OCI-LY1 (cell line): ENCODE measurements at regions not wholly inside any gene's neighbourhood (a gene's known extent, or its start where the extent isn't known, plus 50 kb on each side); places are given as distances from the start of the nearest gene placed in this dataset.

Experiments
- H2AFZ ChIP-seq: fragments of 200-600 bp; sonication (generic), shearing (Covaris generic); 2 replicates; pipeline ENCODE4 v1.6.0; 2014; ENCODE audit warnings: antibody characterized with exemption, mild to moderate bottlenecking, low read length
- H3F3A ChIP-seq: fragments of 200-600 bp; sonication (generic), shearing (Covaris generic); 2 replicates; pipeline ENCODE4 v1.6.0; 2014; ENCODE audit warnings: mild to moderate bottlenecking, antibody characterized with exemption, low read length, moderate library complexity; ENCODE audit not compliant: insufficient read depth
- H3K27ac ChIP-seq: fragments of 200-600 bp; sonication (generic); 2 replicates; pipeline ENCODE4 v1.5.1; 2014; ENCODE audit warnings: low read length, mixed run types, mild to moderate bottlenecking, low read depth; ENCODE audit not compliant: poor library complexity, severe bottlenecking
- H3K27me3 ChIP-seq: fragments of 200-600 bp; sonication (generic); 2 replicates; pipeline ENCODE4 v1.6.0; 2014; ENCODE audit warnings: antibody characterized with exemption, mild to moderate bottlenecking, low read length, moderate library complexity; ENCODE audit not compliant: insufficient read depth
- H3K36me3 ChIP-seq: fragments of 200-600 bp; sonication (generic); 2 replicates; pipeline ENCODE4 v1.6.1; 2014; ENCODE audit warnings: mild to moderate bottlenecking, antibody characterized with exemption, low read length, moderate library complexity, mixed read lengths; ENCODE audit not compliant: insufficient read depth
- H3K4me1 ChIP-seq: fragments of 200-600 bp; sonication (generic); 2 replicates; pipeline ENCODE4 v1.5.1; 2014; ENCODE audit warnings: mild to moderate bottlenecking, low read length, moderate library complexity; ENCODE audit not compliant: insufficient read depth, severe bottlenecking
- H3K4me2 ChIP-seq: fragments of 200-600 bp; sonication (generic), shearing (Covaris generic); 2 replicates; pipeline ENCODE4 v1.6.1; 2014; ENCODE audit warnings: low read length
- H3K4me3 ChIP-seq: fragments of 200-600 bp; sonication (generic); 2 replicates; pipeline ENCODE4 v1.5.1; 2014; ENCODE audit warnings: low read length, low read depth, mild to moderate bottlenecking, mixed read lengths; ENCODE audit not compliant: poor library complexity, severe bottlenecking
- H3K79me2 ChIP-seq: fragments of 200-600 bp; shearing (Covaris generic); 2 replicates; pipeline ENCODE4 v1.6.1; 2016; ENCODE audit warnings: mixed run types, low read length, mixed read lengths; ENCODE audit not compliant: insufficient read depth
- H3K9ac ChIP-seq: fragments of 200-600 bp; sonication (generic), shearing (Covaris generic); 2 replicates; pipeline ENCODE4 v1.6.1; 2014; ENCODE audit warnings: mild to moderate bottlenecking, low read length, mixed read lengths
- H3K9me2 ChIP-seq: fragments of 200-600 bp; sonication (generic), shearing (Covaris generic); 2 replicates; pipeline ENCODE4 v1.6.1; 2014; ENCODE audit warnings: low read depth, mild to moderate bottlenecking, low read length, mixed read lengths
- H3K9me3 ChIP-seq: fragments of 200-600 bp; shearing (Covaris generic); 2 replicates; pipeline ENCODE4 v1.6.1; 2014; ENCODE audit warnings: low read length, mixed read lengths
- H4K20me1 ChIP-seq: fragments of 200-600 bp; sonication (generic), shearing (Covaris generic); 2 replicates; pipeline ENCODE4 v1.6.0; 2016; ENCODE audit warnings: mild to moderate bottlenecking, low read length; ENCODE audit not compliant: insufficient read depth
- CTCF ChIP-seq: fragments of 200-600 bp; sonication (generic), shearing (Covaris generic); IDR thresholded peaks from 2 replicates; pipeline ENCODE4 v1.5.1; 2017; ENCODE audit warnings: mild to moderate bottlenecking, antibody characterized with exemption, low read length, moderate library complexity, mixed read lengths
- EZH2 ChIP-seq: fragments of 200-600 bp; sonication (generic), shearing (Covaris generic); IDR thresholded peaks from 2 replicates; pipeline ENCODE4 v1.8.0; 2017; ENCODE audit warnings: borderline replicate concordance, mixed run types, mild to moderate bottlenecking, antibody characterized with exemption, low read length, moderate library complexity, mixed read lengths

DNA sequence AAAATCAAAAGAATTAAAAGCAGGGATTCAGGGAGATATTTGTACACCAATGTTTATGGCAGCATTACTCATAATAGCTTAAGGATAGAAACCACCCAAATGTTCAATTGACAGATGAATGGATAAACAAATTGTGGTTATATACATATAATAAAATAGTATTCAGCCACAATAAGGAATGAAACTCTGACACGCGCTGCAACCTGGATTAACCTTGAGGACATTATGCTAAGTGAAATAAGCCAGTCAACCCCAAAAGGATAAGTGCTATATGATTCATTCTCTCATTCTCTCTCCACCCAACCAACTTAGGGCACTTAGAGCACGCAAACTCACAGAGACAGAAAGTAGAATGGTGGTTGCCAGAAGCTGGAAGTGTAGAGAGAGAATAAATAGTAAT, 216.8 kb upstream of the SLC14A2 start:
- Histone ChIP-seq H3K4me3 (no peak overlapping the region), H3K4me2 (no peak overlapping the region), H3K9me2 (no peaks in the 10 kb centered on the region), H3K27ac (no peak overlapping the region), H3K36me3 (no peaks in the 10 kb centered on the region), H3K27me3 (no peaks in the 10 kb centered on the region), H3K4me1 (no peaks in the 10 kb centered on the region), H3F3A (no peaks in the 10 kb centered on the region), H3K9me3 (no peaks in the 10 kb centered on the region), H2AFZ (no peak overlapping the region), H3K9ac (no peak overlapping the region), H3K79me2 (no peaks in the 10 kb centered on the region), H4K20me1 (no peaks in the 10 kb centered on the region)
- no peak for TF ChIP-seq EZH2
- no peak for TF ChIP-seq CTCF

DNA sequence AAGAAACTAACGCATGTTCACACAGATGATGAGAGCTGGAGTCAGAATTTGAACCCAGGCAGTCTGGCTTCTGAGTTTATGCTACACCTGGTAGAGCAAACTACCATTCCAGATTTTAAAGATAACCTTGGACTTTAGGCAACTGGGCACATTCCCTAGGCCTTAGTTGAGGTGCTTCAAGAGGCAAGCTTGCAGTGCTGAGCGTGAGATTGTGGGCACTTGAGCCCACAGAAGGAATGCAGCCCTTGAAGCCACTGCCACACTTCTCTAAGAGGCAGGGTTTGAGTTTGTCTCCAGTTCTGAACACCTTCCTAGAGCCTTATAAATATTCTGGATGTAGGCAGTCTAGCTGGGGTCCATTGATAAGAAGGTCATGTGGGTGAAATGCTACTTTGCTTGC, 216.1 kb upstream of the SLC14A2 start:
- no peaks in the 10 kb centered on the region for H4K20me1 ChIP-seq
- H3K9me2 ChIP-seq, result no peaks in the 10 kb centered on the region
- no peaks in the 10 kb centered on the region for H3F3A ChIP-seq
- H3K27ac ChIP-seq, result no peak overlapping the region
- no peaks in the 10 kb centered on the region for H3K27me3 ChIP-seq
- H3K79me2 ChIP-seq, result no peaks in the 10 kb centered on the region
- H3K36me3 ChIP-seq, result no peaks in the 10 kb centered on the region
- no peak overlapping the region for H3K4me2 ChIP-seq
- TF ChIP-seq CTCF, result no peak
- no peak for TF ChIP-seq EZH2
- no peak overlapping the region for H3K9ac ChIP-seq
- H2AFZ ChIP-seq, result no peak overlapping the region
- H3K4me1 ChIP-seq, result no peaks in the 10 kb centered on the region
- no peaks in the 10 kb centered on the region for H3K9me3 ChIP-seq
- no peak overlapping the region for H3K4me3 ChIP-seq

DNA sequence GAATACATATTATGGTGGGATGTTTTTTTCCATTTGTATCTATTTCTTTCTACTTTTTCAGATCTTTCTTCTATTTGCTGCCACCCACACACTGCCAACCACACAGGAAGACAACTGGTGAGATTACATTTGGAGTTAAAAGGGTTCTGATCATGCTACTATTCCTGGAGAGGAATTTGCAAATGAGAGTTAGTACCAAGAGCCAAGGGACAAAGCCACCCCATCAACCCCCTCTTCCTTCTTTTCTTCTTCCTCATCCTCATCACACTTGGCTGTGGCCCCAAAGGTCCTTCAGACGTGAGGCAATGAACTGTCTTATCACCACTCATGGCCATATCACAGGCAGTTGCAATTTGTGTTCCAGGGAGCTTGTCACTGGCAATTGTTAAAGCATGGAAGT, 215.6 kb upstream of the SLC14A2 start:
- no peak overlapping the region for H3K4me3 ChIP-seq
- H3K36me3 ChIP-seq, result no peaks in the 10 kb centered on the region
- no peak for TF ChIP-seq EZH2
- TF ChIP-seq CTCF, result no peak
- H3K27ac ChIP-seq, result no peak overlapping the region
- H3K79me2 ChIP-seq, result no peaks in the 10 kb centered on the region
- no peak overlapping the region for H3K4me2 ChIP-seq
- H3K9ac ChIP-seq, result no peak overlapping the region
- no peaks in the 10 kb centered on the region for H4K20me1 ChIP-seq
- no peaks in the 10 kb centered on the region for H3K4me1 ChIP-seq
- H3F3A ChIP-seq, result no peaks in the 10 kb centered on the region
- no peaks in the 10 kb centered on the region for H3K9me3 ChIP-seq
- no peak overlapping the region for H2AFZ ChIP-seq
- no peaks in the 10 kb centered on the region for H3K27me3 ChIP-seq
- no peaks in the 10 kb centered on the region for H3K9me2 ChIP-seq
